Stimulated activated CD4-positive, alpha-beta T cell treated with anti-CD3 and anti-CD28 coated beads, Interleukin-12 subunit alpha, Interleukin-12 subunit beta, amount 100 ng/mL, for 4 hours (primary cell): ENCODE measurements at regions not wholly inside any gene's neighbourhood (a gene's known extent, or its start where the extent isn't known, plus 50 kb on each side); places are given as distances from the start of the nearest gene placed in this dataset.
"Not testable (repeated sequence)": the region's sequence is repeated elsewhere in the genome, so short reads cannot be mapped to it uniquely, and the experiment has no call there.

Experiments used
- DNase-seq: peaks from one replicate; pipeline ENCODE4 v3.0.0-alpha.2; 2020

GRCh38 chrY:12360496-12360895, 340.5 kb upstream of the USP9Y start:
- no peak for DNase-seq

GRCh38 chrY:12365311-12365910, 335.6 kb upstream of the USP9Y start:
- no peak for DNase-seq

DNA sequence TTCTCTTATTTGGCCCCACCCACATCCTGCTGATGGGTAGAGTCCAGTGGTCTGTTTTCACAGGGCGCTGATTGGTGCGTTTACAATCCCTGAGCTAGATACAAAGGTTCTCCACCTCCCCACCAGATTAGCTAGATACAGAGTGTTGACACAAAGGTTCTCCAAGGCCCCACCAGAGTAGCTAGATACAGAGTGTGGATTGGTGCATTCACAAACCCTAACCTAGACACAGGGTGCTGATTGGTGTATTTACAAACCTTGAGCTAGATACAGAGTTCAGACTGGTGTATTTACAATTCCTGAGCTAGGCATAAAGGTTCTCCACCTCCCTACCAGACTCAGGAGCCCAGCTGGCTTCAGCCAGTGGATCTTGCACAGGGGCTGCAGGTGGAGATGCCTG, 326.4 kb upstream of the USP9Y start:
- DNase-seq, result not testable (repeated sequence)

DNA sequence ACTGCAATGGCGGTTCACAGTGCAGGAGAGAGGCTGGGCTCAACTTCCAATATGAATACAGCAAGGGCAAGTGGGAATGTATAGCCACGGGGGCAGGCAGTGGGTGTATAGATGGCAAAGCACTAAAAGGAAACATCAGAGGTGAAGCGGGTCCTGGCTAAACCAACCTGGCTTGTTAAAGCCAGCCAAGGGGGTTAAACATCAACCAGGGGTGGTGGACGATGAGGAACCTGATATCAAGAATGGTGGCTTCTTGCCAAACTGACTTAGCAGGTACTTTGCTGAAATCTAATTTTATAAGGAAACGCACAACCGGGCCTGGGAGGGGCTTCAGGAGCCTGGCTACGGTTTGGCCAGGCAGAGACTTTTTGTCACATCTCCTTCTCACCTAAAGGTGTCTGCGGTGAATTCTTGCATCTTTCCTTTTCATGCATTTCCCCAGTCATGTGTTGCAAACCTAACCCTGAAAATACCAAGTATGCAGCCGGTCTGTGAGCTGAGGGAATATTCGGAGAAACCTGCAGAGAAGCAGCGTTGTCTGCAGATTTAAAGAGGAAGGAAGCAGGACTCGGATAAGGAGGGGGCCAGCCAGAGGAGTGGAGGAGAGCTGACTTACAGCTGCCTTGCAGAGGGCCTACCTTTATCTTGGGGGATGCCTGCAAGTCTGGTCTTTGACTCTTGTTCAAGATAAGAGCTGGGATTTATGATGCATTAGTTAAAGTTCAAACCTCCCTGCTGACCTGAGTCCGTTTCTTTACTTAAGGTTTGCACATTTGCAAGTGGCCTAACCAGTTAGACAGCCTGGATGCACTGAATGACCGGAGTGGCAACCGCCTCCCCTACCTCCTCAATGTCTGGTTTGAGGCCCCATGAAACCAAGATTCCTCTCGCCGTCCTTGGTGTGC, 309.1 kb upstream of the USP9Y start:
- DNase-seq, result not testable (repeated sequence)

DNA sequence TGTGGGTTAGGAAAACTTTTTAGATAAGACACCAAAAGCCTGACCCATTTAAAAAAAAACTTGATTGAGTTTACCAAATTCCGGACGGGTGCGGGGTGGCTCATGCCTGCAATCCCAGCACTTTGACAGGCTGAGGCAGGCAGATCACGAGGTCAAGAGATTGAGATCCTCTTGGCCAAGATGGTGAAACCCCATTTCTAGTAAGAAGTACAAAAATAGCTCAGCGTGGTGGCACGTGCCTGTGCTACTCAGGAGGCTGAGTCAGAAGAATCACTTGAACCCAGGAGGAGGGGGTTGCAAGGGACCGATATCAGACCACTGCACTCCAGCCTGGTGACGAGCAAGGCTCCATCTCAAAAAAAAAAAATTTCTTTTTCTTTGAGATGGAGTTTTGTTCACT, 307.8 kb upstream of the USP9Y start:
- DNase-seq, result no peak

- not testable (repeated sequence) for DNase-seq
Observed at GRCh38 chrY:12395381-12396120, 305.5 kb upstream of the USP9Y start.

- DNase-seq, result no peak
Observed at GRCh38 chrY:12403916-12404315, 297.1 kb upstream of the USP9Y start.

GRCh38 chrY:12408236-12408635, 292.8 kb upstream of the USP9Y start:
- no peak for DNase-seq

- no peak for DNase-seq
Observed at GRCh38 chrY:12410696-12411095, 290.3 kb upstream of the USP9Y start.

DNA sequence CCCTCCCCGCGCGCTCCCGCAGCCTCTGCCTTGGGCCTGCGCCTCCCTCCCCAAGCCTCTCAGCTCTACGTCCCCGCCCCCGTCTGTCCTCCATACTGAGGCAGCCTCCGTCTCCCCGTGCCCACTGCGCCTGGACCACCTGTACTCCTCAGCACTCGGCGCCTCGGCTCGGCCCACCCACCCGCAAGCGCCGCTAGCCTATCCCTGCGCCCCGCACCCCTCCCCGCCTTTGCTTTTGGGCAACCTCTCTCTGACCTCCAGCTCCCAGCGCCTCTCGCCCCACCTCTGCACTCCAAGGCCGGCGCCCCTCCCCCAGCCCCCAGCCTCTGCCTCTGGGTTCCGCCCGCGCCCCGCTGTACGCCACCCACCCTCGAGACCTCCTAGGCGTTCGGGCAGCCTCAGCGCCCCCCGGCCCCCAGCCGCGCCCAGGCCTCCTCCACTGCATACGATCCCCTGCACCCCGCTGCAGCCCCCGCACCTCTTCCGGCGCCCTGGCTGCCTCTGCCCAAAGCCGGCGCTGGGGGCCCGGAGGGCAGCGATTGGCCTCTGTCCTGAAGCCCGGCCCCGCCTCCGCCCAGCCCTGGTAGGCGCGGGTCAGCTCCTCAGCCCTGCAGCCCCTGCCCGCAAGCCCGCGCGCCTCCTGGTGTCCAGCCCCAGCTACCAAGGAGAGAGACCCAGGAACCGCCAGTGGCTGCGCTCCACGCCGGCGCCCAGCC, 279.8 kb upstream of the USP9Y start:
- no peak for DNase-seq

GRCh38 chrY:12421788-12422124, 279.3 kb upstream of the USP9Y start:
- no peak for DNase-seq

- DNase-seq, result no peak
Observed at GRCh38 chrY:12422536-12422935, 278.5 kb upstream of the USP9Y start.

DNA sequence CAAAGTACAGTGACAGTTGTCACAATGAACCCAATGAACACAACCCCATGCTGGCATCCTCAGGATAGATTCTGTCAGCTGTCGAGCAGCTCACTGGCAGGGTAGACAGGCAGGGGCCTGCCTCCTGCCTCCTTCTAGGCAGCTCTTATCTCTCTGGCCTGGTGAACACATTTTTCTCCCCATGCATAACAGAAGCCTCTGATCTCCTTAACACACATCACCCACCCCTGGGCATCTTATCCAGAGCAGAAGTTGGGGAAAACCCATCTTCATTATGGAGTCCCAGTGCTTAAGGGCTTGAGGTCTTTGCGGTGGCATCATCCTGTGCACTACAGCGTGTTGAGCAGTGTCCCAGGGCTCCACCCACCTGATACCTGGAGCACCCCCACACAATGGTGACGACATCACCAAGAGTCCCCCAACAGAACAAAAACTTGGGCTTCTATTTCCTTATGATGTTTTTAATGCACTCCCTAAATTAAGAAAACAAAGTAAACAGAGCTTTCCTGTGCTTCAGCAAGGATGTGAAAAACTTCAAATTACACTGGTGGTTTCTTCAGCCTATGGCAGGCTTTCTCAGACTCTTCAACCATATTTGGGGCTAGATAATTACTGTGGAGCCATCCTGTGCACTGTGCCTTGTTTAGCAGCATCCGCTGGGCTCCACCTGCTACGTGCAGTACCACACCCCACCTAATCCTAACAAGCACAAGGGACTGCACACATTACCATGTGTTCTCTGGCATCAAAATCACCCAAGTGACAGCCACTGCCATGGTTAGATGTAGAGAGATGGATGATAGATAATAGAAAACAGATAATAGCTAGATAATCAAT, 277.4 kb upstream of the USP9Y start:
- DNase-seq, result no peak

GRCh38 chrY:12425506-12425905, 275.5 kb upstream of the USP9Y start:
- no peak for DNase-seq

DNA sequence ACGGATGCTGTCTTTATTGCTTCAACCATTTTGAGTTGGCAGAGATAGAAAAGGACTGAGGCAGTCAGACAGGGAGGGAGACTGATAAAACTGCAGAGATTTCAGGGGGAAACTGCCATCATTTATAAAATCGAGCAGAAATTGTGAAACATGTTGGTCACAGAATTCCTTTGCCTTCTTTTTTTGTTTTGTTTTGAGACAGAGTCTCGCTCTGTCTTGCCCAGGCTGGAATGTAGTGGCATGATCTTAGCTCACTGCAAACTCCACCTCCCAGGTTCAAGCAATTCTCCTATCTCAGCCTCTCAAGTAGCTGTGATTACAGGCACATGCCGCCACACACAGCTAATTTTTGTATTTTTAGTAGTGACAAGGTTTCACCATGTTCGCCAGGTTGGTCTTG, 273.7 kb upstream of the USP9Y start:
- no peak for DNase-seq

DNA sequence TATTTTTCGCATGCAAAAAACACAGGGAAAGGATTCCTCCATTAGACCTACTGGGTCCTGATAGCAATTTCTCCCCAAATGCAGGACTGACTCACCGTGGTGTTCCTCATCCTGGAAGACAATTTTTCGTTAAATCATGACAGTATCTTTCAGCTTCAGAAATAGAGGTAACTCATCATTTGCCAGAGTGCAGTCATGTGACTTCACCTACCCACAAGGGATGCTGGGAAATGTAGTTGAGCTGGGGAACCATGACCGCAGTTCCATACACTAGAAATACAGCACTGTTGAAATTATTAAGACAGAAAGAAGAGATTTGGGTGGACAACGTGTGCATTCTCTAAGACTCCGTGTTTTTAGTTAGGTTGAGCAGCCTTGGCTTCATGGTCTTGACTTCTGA, 269.5 kb upstream of the USP9Y start:
- DNase-seq, result no peak

DNA sequence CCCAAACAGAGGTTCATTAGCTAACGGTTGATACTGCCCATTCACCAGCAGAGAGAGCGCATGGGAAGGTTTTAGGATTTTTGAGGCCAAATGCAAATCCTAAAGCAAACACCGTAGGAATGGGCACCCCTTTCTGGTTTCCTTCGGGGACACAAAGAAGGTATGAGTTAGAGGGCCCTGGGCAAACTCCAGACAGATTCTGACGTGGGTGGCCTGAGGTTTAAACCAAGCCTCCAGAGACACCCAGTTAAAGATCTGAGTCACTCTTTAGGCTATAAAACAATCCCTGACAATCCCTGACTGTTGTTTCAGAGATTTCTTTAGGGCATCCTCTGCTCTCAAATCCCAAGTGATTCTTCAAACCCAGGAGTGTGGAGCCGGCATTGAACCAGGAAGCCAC, 262.2 kb upstream of the USP9Y start:
- not testable (repeated sequence) for DNase-seq

- no peak for DNase-seq
Observed at GRCh38 chrY:12444200-12444599, 256.8 kb upstream of the USP9Y start.

DNA sequence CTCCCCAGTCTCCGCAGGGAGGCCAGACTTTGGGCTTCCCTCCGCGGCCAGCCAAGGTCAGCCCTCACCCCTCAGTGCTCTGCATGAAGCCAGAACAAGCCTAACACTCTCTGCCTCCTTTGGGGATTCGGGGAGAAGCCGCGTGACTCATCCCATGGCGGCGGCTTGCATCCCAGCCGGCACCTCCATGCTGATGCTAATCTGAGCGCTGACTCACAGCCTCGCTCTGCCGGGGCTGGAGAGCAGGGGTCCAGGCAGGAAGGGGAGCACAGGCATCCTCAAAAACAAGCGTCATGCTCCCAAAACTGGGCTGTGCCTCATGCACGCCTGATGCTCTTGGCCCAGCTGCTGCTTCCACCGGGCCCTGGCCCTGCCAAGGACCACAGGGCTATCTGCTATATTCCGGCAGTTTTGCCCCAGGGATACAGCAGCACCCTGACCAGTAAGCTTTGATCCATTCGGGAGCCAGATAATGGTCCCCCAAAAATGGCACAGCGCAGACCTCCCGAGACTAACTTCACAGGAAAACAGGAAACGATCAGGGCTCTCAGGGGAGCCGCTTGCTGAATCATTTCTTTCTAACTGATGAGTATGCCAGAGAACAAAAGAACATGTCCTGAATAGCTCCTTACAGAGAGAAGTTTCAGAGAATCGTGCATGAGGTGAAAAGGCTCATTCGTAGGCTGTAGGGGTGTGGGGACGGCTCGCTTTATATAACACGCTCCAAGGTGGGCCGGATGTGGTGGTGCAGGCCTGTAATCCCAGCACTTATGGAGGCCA, 254.4 kb upstream of the USP9Y start:
- DNase-seq, result not testable (repeated sequence)

DNA sequence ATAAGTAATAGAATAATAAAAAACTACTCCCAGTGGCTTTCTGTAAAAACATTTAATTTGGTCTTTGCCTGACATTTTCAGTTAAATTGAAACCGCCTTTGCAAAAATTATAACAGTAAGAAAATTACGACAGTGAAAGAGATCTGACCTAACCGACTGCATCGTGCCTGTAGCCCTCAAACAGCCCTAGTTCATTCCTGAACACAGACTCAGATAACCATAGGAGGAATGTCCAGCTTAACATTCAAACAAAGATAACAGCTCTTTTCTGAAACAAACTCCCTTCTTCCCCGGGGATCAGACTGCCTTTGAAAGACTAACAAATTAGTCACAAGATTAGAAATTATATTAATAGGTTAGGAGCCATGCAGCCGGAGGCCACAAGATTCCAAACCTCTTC, 252.5 kb upstream of the USP9Y start:
- not testable (repeated sequence) for DNase-seq

DNA sequence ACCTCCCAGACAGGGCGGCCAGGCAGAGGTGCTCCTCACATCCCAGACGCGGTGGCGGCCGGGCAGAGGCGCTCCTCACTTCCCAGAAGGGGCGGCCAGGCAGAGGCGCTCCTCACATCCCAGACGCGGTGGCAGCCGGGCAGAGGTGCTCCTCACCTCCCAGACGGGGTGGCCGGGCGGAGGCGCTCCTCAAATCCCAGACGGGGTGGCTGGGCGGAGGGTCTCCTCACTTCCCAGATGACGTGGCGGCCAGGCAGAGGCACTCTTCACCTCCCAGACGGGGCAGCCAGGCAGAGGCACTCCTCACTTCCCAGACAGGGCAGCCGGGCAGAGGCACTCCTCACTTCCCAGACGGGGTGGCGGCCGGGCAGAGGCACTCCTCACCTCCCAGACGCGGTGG, 247.7 kb upstream of the USP9Y start:
- DNase-seq, result not testable (repeated sequence)
